ENCODE measurements at regions not wholly inside any gene's neighbourhood (a gene's known extent, or its start where the extent isn't known, plus 50 kb on each side); places are given as distances from the start of the nearest gene placed in this dataset.

- no peak overlapping the region for H3K27ac Mint-ChIP-seq
Observed at GRCh38 chr18:71727909-71728308, 816.2 kb downstream of the CBLN2 start.

More at GRCh38 chr18:71727909-71728308, 816.2 kb downstream of the CBLN2 start:
- CTCF ChIA-PET: no interaction called here
- H3K36me3 Mint-ChIP-seq: peaks cover 39% of the 10 kb centered on the region
- no peak for ATAC-seq
- H3K27me3 Mint-ChIP-seq (ENCODE audit: low read depth): no peaks in the 10 kb centered on the region; the same call in 1 of the 2 replicates
- POLR2A ChIA-PET: no interaction called here
- no peaks in the 10 kb centered on the region for H3K4me1 Mint-ChIP-seq
- H3K9me3 Mint-ChIP-seq: peaks cover 73% of the 10 kb centered on the region
- DNase-seq (ENCODE audit: low spot score): no peak
- H3K4me3 Mint-ChIP-seq: no peak overlapping the region
- no peak for TF ChIP-seq IRF2 (CRISPR knock-in tag; IDR thresholded peaks at IDR 0.05; ENCODE audit: borderline replicate concordance, low read depth)
- TF ChIP-seq CDX4 (CRISPR knock-in tag; IDR thresholded peaks at IDR 0.05; ENCODE audit: borderline replicate concordance): no peak
- no peak for TF ChIP-seq FOXP1 (CRISPR knock-in tag; IDR thresholded peaks at IDR 0.05; ENCODE audit: borderline replicate concordance)
- no peak for TF ChIP-seq RELA (CRISPR knock-in tag; IDR thresholded peaks at IDR 0.05; ENCODE audit: borderline replicate concordance)
- no peak for TF ChIP-seq ATF6 (CRISPR knock-in tag; IDR thresholded peaks at IDR 0.05)
- TF ChIP-seq ZNF512 (CRISPR knock-in tag; IDR thresholded peaks at IDR 0.05; ENCODE audit: borderline replicate concordance): no peak
- TF ChIP-seq PRDM15 (CRISPR knock-in tag; IDR thresholded peaks at IDR 0.05): no peak
- TF ChIP-seq ZNF423 (CRISPR knock-in tag; IDR thresholded peaks at IDR 0.05): no peak
- no peak for TF ChIP-seq NR3C1 (CRISPR knock-in tag; conservative IDR thresholded peaks at IDR 0.05; ENCODE audit: low read depth)
- TF ChIP-seq MLX (CRISPR knock-in tag; IDR thresholded peaks at IDR 0.05): no peak
- no peak for TF ChIP-seq NR1H2 (CRISPR knock-in tag; IDR thresholded peaks at IDR 0.05)
- no peak for TF ChIP-seq KAT7 (CRISPR knock-in tag; IDR thresholded peaks at IDR 0.05; ENCODE audit: borderline replicate concordance)
- TF ChIP-seq TCF7 (CRISPR knock-in tag; IDR thresholded peaks at IDR 0.05; ENCODE audit: low read depth): no peak
- no peak for TF ChIP-seq ZMAT4 (CRISPR knock-in tag; IDR thresholded peaks at IDR 0.05)
- no peak for TF ChIP-seq CBFB (CRISPR knock-in tag; IDR thresholded peaks at IDR 0.05; ENCODE audit: low read depth)
